ENCODE measurements at regions not wholly inside any gene's neighbourhood (a gene's known extent, or its start where the extent isn't known, plus 50 kb on each side); places are given as distances from the start of the nearest gene placed in this dataset.
"Not testable (repeated sequence)": the region's sequence is repeated elsewhere in the genome, so short reads cannot be mapped to it uniquely, and the experiment has no call there.

DNA sequence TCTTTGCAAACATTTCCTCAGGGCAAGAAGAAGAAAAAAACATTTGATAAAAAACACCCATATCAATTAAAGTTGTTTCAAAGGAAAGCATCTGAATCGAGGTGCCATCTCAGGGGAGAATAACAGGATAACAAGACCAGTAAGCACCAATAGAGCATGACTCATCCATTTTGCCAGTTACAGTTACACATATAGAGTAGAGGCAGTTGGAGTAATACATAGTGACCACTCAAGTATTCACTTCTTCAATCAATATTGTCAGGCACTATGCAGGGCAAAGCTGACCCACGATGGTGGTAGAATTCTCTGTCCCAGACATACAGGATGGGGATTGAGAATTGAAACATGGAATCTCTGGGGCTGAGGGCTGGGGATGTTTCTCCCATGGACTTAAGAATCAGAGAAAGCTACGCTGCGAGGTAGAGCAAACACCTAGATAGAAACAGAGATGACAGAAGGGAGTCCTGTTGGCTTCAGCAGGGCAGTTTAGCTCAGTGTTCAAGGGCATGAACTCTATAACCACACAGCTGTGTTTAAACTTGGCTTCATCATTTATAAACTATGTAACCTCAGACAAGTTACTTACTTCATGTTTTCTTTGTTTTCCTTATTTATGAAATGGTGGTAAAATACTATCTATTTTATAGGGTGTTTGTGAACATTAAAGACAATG is 186.4 kb upstream of the NANOGP8 start:
- H3K9me3 ChIP-seq (replicated peaks) = peaks cover 38% of the 10 kb centered on the region

DNA sequence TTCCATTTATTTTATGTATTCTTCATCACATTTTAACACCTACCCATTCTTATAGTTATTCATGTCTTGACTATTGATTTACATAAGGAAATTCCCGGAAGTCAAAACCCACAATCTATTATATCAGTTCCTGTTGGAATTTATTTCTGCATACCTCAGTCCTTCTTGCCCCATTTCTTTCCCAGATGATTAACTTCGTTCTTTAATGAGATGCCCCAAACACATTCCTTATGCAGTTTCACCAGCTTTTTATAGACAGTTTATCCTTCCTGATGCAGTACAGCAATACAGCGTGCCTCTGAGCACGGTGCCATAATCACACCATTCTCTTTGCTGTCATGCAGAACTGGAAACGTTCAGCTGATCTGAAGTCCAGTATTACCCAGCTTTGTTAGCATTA is 175.8 kb upstream of the NANOGP8 start:
- Histone ChIP-seq H3K27me3 (ENCODE audit: low read depth) (no peaks in the 10 kb centered on the region), H3K27ac (replicated peaks) (no peak overlapping the region), H3K4me1 (no peaks in the 10 kb centered on the region), H3K36me3 (no peaks in the 10 kb centered on the region), H3K9me3 (replicated peaks) (no peaks in the 10 kb centered on the region), H3K4me3 (no peak overlapping the region)
- intact Hi-C loops (cut with micrococcal nuclease) = no loop called here
- TF ChIP-seq, protein P1, sequence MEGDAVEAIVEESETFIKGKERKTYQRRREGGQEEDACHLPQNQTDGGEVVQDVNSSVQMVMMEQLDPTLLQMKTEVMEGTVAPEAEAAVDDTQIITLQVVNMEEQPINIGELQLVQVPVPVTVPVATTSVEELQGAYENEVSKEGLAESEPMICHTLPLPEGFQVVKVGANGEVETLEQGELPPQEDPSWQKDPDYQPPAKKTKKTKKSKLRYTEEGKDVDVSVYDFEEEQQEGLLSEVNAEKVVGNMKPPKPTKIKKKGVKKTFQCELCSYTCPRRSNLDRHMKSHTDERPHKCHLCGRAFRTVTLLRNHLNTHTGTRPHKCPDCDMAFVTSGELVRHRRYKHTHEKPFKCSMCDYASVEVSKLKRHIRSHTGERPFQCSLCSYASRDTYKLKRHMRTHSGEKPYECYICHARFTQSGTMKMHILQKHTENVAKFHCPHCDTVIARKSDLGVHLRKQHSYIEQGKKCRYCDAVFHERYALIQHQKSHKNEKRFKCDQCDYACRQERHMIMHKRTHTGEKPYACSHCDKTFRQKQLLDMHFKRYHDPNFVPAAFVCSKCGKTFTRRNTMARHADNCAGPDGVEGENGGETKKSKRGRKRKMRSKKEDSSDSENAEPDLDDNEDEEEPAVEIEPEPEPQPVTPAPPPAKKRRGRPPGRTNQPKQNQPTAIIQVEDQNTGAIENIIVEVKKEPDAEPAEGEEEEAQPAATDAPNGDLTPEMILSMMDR (IDR thresholded peaks at IDR 0.05; ENCODE audit: borderline replicate concordance) = no peak
- no peak for DNase-seq

More for the DNA sequence above, 186.4 kb upstream of the NANOGP8 start:
- no peak overlapping the region for H3K27ac ChIP-seq (replicated peaks)
- no peaks in the 10 kb centered on the region for H3K36me3 ChIP-seq
- H3K4me3 ChIP-seq = no peak overlapping the region
- TF ChIP-seq, protein P1 (IDR thresholded peaks at IDR 0.05; ENCODE audit: borderline replicate concordance) = no peak
- H3K4me1 ChIP-seq = no peaks in the 10 kb centered on the region
- H3K27me3 ChIP-seq (ENCODE audit: low read depth) = no peaks in the 10 kb centered on the region
- intact Hi-C loops (cut with micrococcal nuclease) = no loop called here
- no peak for DNase-seq

DNA sequence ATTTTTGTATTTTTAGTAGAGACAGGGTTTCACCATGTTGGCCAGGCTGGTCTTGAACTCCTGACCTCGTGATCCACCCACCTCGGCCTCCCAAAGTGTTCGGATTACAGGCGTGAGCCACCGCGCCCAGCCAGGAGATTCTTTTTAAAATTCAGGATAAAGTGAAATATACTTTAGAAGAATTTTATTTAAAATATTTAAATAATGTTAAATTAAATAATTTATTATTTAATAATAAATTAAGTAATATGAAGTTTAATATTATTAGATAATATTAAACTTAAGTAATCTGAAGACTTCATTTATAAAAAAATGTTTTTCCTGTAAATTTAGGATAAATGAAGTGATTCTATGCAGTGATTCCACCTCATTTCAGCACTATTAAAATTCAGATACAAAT is 175.2 kb upstream of the NANOGP8 start:
- not testable (repeated sequence) for H3K4me3 ChIP-seq

DNA sequence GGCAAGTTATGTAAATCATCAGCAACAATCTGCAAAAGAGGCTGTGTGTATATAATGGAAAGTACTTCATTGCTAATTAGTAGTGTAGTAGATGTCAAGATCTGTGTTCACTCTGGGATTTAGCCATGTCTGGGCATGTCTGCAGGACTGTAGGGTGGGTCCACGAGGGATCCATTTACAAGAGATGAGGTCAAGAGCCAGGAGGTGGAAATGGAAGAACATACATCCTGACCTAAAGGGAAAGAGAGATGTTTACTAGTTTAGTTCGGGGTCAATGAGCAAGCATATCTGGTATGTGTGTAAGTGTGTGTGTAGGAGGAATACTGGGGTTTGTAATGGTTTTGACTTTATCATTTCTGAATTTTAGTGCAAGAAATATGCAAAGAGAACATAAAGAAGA is 171.5 kb upstream of the NANOGP8 start:
- DNase-seq = no peak
- H3K27ac ChIP-seq (replicated peaks) = no peak overlapping the region
- no peaks in the 10 kb centered on the region for H3K27me3 ChIP-seq (ENCODE audit: low read depth)
- H3K36me3 ChIP-seq = no peaks in the 10 kb centered on the region
- no peaks in the 10 kb centered on the region for H3K4me1 ChIP-seq
- no peaks in the 10 kb centered on the region for H3K9me3 ChIP-seq (replicated peaks)
- TF ChIP-seq, protein P1 (IDR thresholded peaks at IDR 0.05; ENCODE audit: borderline replicate concordance) = no peak
- no peak overlapping the region for H3K4me3 ChIP-seq
- intact Hi-C loops (cut with micrococcal nuclease) = no loop called here

More for the DNA sequence above, 175.2 kb upstream of the NANOGP8 start:
- H3K27ac ChIP-seq (replicated peaks); H3K9me3 ChIP-seq (replicated peaks); H3K36me3 ChIP-seq; H3K27me3 ChIP-seq (ENCODE audit: low read depth); H3K4me1 ChIP-seq; intact Hi-C loops (cut with micrococcal nuclease); DNase-seq: not testable (repeated sequence)

DNA sequence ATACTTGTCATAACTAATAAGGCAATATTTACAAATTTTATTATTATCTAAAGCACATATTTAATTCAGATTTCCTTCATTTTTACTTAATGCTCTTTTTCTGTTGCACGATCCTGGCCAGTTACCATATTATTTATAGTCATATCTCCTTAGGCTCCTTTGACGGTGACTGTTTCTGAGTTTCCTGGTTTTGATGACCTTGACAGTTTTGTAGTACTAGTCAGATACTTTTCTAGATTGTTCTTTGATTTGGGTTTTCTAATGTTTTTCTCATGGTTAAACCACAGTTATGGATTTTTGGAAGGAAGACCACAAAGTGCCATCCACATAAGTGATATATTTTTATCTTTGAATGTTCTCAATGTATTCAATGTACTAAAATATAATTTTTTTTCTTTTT is 171.0 kb upstream of the NANOGP8 start:
- H3K36me3 ChIP-seq = no peaks in the 10 kb centered on the region
- H3K4me1 ChIP-seq = no peaks in the 10 kb centered on the region
- intact Hi-C loops (cut with micrococcal nuclease) = no loop called here
- no peak overlapping the region for H3K27ac ChIP-seq (replicated peaks)
- DNase-seq = no peak
- TF ChIP-seq, protein P1 (IDR thresholded peaks at IDR 0.05; ENCODE audit: borderline replicate concordance) = no peak
- no peaks in the 10 kb centered on the region for H3K27me3 ChIP-seq (ENCODE audit: low read depth)
- no peak overlapping the region for H3K4me3 ChIP-seq
- H3K9me3 ChIP-seq (replicated peaks) = no peaks in the 10 kb centered on the region

DNA sequence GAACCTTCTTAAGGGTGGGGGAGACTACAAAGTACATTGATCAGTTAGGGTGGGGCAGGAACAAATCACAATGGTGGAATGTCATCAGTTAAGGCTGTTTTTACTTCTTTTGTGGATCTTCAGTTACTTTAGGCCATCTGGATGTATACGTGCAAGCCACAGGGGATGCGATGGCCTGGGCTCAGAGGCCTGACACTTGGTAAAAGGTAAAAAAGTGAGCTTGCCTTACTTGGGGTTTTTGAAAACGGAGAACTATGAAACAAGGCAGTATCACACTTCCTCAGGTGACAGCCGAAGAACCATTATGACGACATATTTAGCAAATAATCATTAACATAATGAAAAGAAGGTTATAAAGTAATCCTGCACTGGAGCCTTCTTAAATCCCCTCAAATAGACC is 169.8 kb upstream of the NANOGP8 start:
- intact Hi-C loops (cut with micrococcal nuclease); H3K9me3 ChIP-seq (replicated peaks); H3K36me3 ChIP-seq; H3K27ac ChIP-seq (replicated peaks); H3K4me1 ChIP-seq; DNase-seq; H3K27me3 ChIP-seq (ENCODE audit: low read depth); H3K4me3 ChIP-seq: not testable (repeated sequence)
